Fibroblast of mammary gland (primary cell): ENCODE measurements at regions not wholly inside any gene's neighbourhood (a gene's known extent, or its start where the extent isn't known, plus 50 kb on each side); places are given as distances from the start of the nearest gene placed in this dataset.

Experiments
- DNase-seq: peaks from one replicate; pipeline ENCODE4 v3.0.0-alpha.2; 2010; ENCODE audit warnings: low read depth
- H3K4me3 ChIP-seq: 2 replicates; pipeline ENCODE4 v1.5.1; 2011; ENCODE audit warnings: low read depth, mild to moderate bottlenecking, low read length, moderate library complexity; ENCODE audit not compliant: control insufficient read depth
- CTCF ChIP-seq: conservative IDR thresholded peaks from 2 replicates; pipeline ENCODE4 v1.5.1; 2011; ENCODE audit warnings: low read depth, low read length, inconsistent platforms; ENCODE audit not compliant: control insufficient read depth, insufficient read depth

DNA sequence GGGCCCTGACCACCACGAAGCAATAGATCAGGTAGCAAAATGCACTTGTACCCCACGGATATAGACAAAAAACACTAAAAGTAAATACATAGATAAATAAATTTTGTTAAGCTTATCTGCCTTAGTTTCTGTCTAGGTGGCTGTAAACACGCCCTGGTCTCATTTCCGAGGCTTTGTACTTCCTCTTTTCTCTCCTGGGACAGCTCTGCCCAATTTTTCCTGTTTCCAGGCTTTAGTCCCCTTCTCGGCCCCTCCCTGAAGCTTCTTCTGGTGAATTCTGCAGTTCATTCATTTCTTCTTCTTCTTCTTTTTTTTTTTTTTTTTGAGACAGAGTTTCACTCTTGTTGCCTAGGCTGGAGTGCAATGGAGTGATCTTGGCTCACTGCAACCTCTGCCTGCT, 73.4 kb upstream of the STOX2 start:
- no peak for TF ChIP-seq CTCF
- no peak for DNase-seq
- no peak overlapping the region for H3K4me3 ChIP-seq

DNA sequence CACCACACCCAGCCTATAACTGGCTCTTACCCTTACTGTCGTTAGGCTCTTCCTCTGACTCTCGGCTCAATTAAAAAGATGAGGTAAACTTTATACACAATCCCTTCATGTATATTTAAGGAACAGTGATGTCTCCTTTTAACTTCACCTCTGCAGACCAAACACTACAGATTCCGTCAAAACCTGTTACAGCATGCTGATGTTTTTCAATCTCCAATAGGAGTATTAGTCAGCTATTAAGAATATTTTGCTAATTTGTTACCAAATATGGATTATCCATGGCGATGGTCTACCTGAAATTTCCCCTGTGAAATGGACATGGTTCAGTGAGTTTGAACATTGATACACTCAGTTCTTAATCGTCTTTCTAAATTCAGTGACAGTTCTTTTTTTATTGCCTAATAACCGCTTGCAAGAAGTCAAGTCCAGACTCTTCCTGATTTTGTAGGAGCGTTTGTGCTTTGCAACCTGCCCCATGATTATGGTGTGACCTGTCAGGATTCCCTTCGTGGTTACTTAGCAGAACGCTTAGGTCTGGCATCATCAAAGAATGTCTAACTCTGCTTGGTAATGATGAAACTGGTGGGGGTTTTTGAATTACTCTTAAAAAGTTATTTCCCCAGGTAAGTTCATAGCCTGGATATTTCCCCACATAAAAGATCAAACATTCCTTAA, 72.2 kb upstream of the STOX2 start:
- TF ChIP-seq CTCF = no peak
- DNase-seq = no peak
- no peak overlapping the region for H3K4me3 ChIP-seq

DNA sequence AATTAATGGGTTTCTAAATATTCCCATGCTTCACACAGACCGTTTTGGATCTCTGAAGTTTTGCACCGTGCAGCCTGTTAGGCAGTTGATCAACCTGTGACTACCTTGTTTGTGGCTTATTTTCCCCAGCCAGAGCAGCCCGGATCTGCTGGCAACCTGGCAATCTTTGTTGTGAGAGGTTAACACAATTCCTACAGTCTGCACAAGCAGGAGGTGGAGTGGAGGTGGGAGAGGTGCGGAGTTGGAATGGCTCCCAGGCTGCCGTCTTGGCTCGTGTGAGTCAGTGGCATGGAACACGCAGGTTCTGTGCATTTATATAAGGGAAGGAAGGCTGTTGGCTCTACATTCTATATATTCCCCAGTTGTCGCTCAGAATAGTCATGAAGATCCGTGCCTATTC, 70.9 kb upstream of the STOX2 start:
- no peak for DNase-seq
- no peak overlapping the region for H3K4me3 ChIP-seq
- TF ChIP-seq CTCF = no peak

GRCh38 chr4:183837222-183837621, 67.9 kb upstream of the STOX2 start:
- TF ChIP-seq CTCF = no peak
- H3K4me3 ChIP-seq = no peak overlapping the region
- no peak for DNase-seq

- no peak overlapping the region for H3K4me3 ChIP-seq
- peak; percentile 16 for DNase-seq
- peak; percentile 25 for TF ChIP-seq CTCF
Measured at GRCh38 chr4:183838987-183839712, 66.0 kb upstream of the STOX2 start.

DNA sequence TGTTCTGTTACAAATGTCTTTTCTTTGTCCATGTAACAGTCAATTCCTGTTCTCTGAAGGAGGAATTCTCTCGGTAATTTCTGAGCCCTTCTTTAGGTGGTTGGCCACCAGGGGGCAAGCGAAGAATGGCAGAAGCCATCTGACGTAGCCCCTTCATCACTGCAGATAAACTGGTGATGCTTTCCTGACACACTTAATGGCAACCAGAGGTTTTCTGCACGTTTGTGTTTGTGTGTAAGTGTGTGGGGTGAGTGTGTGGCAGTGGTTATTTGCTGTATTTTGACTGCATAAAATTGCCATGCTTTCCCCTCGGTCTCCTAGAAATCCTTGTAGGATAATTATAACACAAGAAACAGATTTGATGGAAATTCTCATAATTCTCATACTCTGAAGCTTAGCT, 64.8 kb upstream of the STOX2 start:
- peak; percentile 78 for DNase-seq
- TF ChIP-seq CTCF = peak; percentile 91
- no peak overlapping the region for H3K4me3 ChIP-seq

DNA sequence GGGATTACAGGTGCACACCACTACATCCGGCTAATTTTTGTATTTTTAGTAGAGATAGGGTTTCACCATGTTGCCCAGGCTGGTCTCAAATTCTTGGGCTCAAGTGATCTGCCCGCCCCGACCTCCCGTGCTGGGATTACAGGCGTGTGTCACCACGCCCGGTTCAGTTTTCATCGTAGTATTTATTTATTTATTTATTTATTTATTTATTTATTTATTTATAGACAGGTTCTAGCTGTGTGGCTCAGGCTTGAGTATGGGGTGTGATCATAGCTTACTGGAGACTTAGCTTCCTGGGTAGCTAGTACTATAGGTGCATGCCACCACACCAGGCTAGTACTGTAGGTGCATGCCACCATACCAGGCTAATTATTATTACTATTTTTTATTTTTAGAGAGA, 64.1 kb upstream of the STOX2 start:
- no peak overlapping the region for H3K4me3 ChIP-seq
- no peak for DNase-seq
- no peak for TF ChIP-seq CTCF
